ENCODE measurements at regions not wholly inside any gene's neighbourhood (a gene's known extent, or its start where the extent isn't known, plus 50 kb on each side); places are given as distances from the start of the nearest gene placed in this dataset.

GRCh38 chr5:125528881-125529280 is 782.4 kb upstream of the ZNF608 start:
- Mint-ChIP-seq H3K4me3 (no peak overlapping the region), H3K27me3 (ENCODE audit: low read depth in 2 of 2) (peaks cover 6 to 8% of the 10 kb centered on the region in 2 donors), H3K27ac (no peak overlapping the region), H3K4me1 (peaks cover 0 to 4% of the 10 kb centered on the region in 2 donors), H3K36me3 (peaks cover 7% of the 10 kb centered on the region), H3K9me3 (no peaks in the 10 kb centered on the region)
- TF ChIP-seq, protein P1, sequence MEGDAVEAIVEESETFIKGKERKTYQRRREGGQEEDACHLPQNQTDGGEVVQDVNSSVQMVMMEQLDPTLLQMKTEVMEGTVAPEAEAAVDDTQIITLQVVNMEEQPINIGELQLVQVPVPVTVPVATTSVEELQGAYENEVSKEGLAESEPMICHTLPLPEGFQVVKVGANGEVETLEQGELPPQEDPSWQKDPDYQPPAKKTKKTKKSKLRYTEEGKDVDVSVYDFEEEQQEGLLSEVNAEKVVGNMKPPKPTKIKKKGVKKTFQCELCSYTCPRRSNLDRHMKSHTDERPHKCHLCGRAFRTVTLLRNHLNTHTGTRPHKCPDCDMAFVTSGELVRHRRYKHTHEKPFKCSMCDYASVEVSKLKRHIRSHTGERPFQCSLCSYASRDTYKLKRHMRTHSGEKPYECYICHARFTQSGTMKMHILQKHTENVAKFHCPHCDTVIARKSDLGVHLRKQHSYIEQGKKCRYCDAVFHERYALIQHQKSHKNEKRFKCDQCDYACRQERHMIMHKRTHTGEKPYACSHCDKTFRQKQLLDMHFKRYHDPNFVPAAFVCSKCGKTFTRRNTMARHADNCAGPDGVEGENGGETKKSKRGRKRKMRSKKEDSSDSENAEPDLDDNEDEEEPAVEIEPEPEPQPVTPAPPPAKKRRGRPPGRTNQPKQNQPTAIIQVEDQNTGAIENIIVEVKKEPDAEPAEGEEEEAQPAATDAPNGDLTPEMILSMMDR (IDR thresholded peaks at IDR 0.05) = no peak
- Histone ChIP-seq H3K4me3 (ENCODE audit: low read length) (no peak overlapping the region), H3K27me3 (ENCODE audit: control insufficient read depth, insufficient read depth, low read length) (no peaks in the 10 kb centered on the region), H3K4me1 (ENCODE audit: control insufficient read depth, insufficient read depth, low read length) (no peaks in the 10 kb centered on the region), H3K27ac (ENCODE audit: low read length) (no peak overlapping the region), H3K36me3 (ENCODE audit: control insufficient read depth, insufficient read depth, low read length) (no peaks in the 10 kb centered on the region), H3K9me3 (ENCODE audit: control insufficient read depth, insufficient read depth, low read length) (no peaks in the 10 kb centered on the region)
- no peak for DNase-seq
- no CpG with 5 or more reads among the region's 1 CpG for WGBS (ENCODE audit: insufficient coverage)
- no peak for ATAC-seq
- intact Hi-C loops (cut with micrococcal nuclease) = no loop called here

DNA sequence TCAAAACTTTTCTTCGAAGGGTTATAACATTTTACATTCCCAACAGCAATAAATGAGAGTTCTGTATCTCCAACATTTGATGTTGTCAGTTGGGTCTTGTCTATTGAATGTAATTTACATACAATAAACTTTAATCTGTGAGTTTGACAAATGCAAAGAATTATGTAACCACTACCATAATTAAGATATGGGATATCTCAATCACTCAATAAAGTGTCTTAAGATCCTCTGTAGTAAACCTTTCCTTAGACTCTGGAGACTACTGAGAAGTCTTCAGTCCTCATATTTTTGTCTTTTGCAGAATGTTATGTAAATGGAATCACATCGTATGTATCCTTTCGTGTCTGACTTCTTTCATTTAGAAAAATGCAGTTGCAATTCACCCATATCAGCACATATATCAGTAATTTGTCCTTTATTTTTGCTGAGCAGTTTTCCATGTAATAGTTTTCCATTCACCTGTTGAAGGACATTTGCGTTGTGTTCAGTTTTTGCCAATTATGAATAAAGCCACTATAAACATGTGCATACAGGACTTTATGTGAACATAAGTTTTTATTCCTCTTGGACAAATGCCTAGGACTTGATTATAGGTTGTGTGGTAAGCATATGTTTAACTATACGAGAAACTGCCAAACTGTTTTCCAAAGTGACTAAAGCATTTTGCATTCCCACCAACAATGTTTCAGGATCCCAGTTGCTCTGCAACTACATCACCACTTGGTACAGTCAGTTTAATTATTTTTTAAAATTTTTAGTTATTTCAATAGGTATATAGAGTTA is 784.6 kb upstream of the ZNF608 start:
- Mint-ChIP-seq H3K4me3 (no peak overlapping the region), H3K36me3 (peaks cover 7% of the 10 kb centered on the region), H3K27me3 (ENCODE audit: low read depth in 2 of 2) (peaks cover 6 to 8% of the 10 kb centered on the region in 2 donors), H3K27ac (no peak overlapping the region), H3K9me3 (peaks cover 0 to 4% of the 10 kb centered on the region in 2 donors), H3K4me1 (peaks cover 2 to 7% of the 10 kb centered on the region in 2 donors)
- intact Hi-C loops (cut with micrococcal nuclease) = no loop called here
- Histone ChIP-seq H3K4me3 (ENCODE audit: low read length) (no peak overlapping the region), H3K4me1 (ENCODE audit: control insufficient read depth, insufficient read depth, low read length) (peaks cover 3% of the 10 kb centered on the region), H3K27ac (ENCODE audit: low read length) (no peak overlapping the region), H3K9me3 (ENCODE audit: control insufficient read depth, insufficient read depth, low read length) (no peaks in the 10 kb centered on the region), H3K27me3 (ENCODE audit: control insufficient read depth, insufficient read depth, low read length) (no peaks in the 10 kb centered on the region), H3K36me3 (ENCODE audit: control insufficient read depth, insufficient read depth, low read length) (no peaks in the 10 kb centered on the region)
- WGBS (ENCODE audit: insufficient coverage) = 92% methylated on average over 3 of the region's 5 CpGs
- DNase-seq (no peak), ATAC-seq (no peak)
- TF ChIP-seq, protein P1 (IDR thresholded peaks at IDR 0.05) = no peak

DNA sequence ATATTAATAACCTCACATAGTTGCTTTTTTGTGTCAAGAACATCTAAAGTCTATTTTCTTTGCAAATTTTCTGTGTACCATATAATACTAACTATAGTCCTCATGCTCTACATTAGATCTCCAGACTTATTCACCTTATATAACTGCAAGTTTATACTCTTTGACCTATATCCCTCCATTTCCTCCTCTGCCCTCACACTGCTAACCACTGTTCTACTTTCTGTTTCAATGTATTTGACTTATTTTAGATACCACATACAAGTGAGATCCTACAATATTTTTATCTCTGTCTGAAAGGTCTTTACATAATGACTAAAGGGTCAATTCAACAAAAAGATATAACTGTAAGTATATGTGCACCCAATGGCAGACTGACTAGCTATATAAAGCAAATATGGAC is 789.7 kb upstream of the ZNF608 start:
- ATAC-seq = peak; percentile 90 to 100 (median 95)
- peaks cover 3 to 8% of the 10 kb centered on the region in 2 donors for H3K9me3 Mint-ChIP-seq

More for the DNA sequence above, 789.7 kb upstream of the ZNF608 start:
- no peaks in the 10 kb centered on the region for H3K27me3 ChIP-seq (ENCODE audit: control insufficient read depth, insufficient read depth, low read length)
- H3K36me3 ChIP-seq (ENCODE audit: control insufficient read depth, insufficient read depth, low read length) = no peaks in the 10 kb centered on the region
- peak overlapping the region; percentile 70 for H3K27ac ChIP-seq (ENCODE audit: low read length)
- H3K4me1 ChIP-seq (ENCODE audit: control insufficient read depth, insufficient read depth, low read length) = peaks cover 6% of the 10 kb centered on the region
- DNase-seq = peak in 1 of 2 donors; percentile 1
- H3K9me3 ChIP-seq (ENCODE audit: control insufficient read depth, insufficient read depth, low read length) = peaks cover 3% of the 10 kb centered on the region
- TF ChIP-seq, protein P1 (IDR thresholded peaks at IDR 0.05) = no peak
- no peak overlapping the region for H3K4me3 ChIP-seq (ENCODE audit: low read length)
- peak overlapping the region; percentile 6 to 85 for H3K27ac Mint-ChIP-seq
- H3K4me1 Mint-ChIP-seq = peaks cover 22 to 23% of the 10 kb centered on the region in 2 donors
- H3K4me3 Mint-ChIP-seq = peak overlapping the region; percentile 72
- H3K27me3 Mint-ChIP-seq (ENCODE audit: low read depth in 2 of 2) = peaks cover 0 to 2% of the 10 kb centered on the region in 2 donors
- H3K36me3 Mint-ChIP-seq = peaks cover 24% of the 10 kb centered on the region
- intact Hi-C loops (cut with micrococcal nuclease) = no loop called here

Measured in natural killer cell (primary cell).